ENCODE measurements at regions not wholly inside any gene's neighbourhood (a gene's known extent, or its start where the extent isn't known, plus 50 kb on each side); places are given as distances from the start of the nearest gene placed in this dataset.

- no peak for TF ChIP-seq CTCF (IDR thresholded peaks at IDR 0.05)
Measured at GRCh38 chr6:134669485-134669884, 280.4 kb downstream of the ALDH8A1 start.

DNA sequence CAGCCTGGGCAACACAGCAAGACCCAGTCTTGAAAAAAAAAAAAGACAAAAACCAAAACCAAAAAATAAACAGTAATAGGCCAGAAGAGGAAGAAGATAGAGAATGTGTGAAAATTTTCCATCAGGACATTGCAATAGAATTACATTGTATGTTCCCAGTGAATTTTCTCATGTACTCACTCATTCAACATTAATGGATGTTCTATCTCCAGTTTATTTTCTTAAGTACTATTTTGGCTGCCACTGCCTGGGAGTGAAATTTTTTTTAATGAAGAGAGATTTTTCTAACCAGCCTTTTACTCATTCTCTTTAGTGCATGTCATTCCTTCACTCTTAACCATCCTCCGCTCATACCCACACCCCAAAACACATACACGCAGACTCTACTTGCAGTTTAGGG, 282.8 kb downstream of the ALDH8A1 start:
- no peak for TF ChIP-seq CTCF (IDR thresholded peaks at IDR 0.05)

DNA sequence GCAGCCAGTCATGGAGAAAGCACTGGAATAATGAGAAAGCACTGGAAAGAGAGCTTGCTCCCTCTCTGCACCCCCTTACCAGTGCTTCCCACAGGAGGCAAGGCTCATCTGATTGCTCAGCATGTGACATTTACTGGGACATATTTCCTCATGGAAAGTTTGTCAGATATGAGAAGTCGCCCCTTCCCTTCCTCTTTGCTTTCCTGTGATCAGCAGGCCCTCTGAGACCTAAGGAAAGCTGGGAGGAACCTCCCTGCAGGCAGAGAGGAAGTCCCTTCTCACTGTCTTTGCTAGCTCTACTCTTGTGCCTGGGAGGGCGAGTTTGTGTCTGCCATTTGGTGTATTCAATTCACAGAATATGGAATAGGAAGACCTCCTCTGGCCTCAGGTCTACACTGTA, 283.8 kb downstream of the ALDH8A1 start:
- no peak for TF ChIP-seq CTCF (IDR thresholded peaks at IDR 0.05)

DNA sequence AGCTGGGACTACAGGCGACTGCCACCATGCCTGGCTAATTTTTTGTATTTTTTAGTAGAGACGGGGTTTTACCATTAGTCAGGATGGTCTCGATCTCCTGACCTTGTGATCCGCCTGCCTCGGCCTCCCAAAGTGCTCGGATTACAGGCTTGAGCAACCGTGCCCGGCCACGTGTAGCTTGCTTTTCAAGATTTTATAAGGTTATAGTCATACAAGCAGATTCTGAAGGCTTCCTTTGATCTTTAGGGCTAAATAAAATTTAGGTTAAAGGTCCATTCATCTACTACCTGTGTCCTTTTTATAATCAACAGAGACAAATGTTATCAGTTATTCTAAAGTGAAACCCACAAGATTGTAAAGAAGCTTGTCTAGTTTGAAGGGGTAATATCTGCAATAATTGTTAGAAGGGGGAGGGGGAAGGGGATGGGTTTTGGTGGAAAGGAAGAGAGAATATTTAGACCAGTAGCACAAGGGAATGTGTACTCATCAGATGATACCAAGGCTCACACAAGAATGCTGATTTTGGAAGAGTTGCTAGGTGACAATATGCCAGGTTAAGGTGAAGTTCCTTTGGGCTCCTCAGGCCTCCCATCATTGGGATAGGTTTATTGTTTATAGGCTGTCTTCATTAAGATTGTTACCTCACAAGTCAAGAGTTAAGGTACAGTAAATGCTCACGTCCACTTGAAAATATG, 284.7 kb downstream of the ALDH8A1 start:
- TF ChIP-seq CTCF (IDR thresholded peaks at IDR 0.05) = no peak

- TF ChIP-seq CTCF (IDR thresholded peaks at IDR 0.05) = no peak
Measured at GRCh38 chr6:134663800-134664535, 285.9 kb downstream of the ALDH8A1 start.

- no peak for TF ChIP-seq CTCF (IDR thresholded peaks at IDR 0.05)
Measured at GRCh38 chr6:134663356-134663755, 286.5 kb downstream of the ALDH8A1 start.

DNA sequence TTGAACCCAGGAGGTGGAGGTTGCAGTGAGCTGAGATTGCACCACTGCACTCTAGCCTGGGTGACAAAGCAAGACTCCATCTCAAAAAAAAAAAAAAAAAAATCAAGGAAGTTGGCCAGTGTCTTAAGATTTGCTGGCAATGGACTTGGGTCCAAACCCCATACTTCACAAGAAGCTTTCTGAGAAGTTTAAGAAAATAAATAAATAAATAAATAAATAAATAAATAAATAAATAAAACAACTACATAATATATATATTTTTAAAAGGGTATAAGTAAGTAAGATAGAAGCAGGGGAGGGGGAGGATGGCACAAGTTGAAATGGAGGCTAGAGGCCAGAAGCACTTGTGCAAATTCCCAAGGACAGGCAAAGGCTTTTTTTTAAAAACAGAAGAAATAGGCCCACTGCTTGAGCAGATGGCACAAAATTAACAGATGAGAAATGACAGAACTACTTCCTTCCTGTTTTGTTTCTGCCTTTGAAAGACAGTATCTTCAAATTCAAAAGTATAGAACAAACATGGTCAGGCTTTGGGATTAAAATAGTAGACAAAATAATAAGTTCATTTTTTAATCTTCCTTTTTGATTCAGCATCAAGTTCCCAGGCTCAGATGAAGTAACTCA, 287.7 kb downstream of the ALDH8A1 start:
- no peak for TF ChIP-seq CTCF (IDR thresholded peaks at IDR 0.05)

Measured in LNCAP (cell line).